GM19468 (cell line): ENCODE measurements at regions not wholly inside any gene's neighbourhood (a gene's known extent, or its start where the extent isn't known, plus 50 kb on each side); places are given as distances from the start of the nearest gene placed in this dataset.

Experiments used
- ATAC-seq: cut with Tn5 transposase; IDR thresholded peaks from one replicate; pipeline ENCODE4 v1.9.1; 2021; ENCODE audit warnings: mild to moderate bottlenecking, moderate library complexity, moderate number of reproducible peaks; ENCODE audit not compliant: unreplicated experiment; ENCODE audit errors: extremely low read depth

- ATAC-seq, result no peak
These were observed 196.1 kb downstream of the TRIM27 start for GRCh38 chr6:28727559-28728211.

GRCh38 chr6:28729501-28730402 is 194.0 kb downstream of the TRIM27 start:
- ATAC-seq, result no peak

DNA sequence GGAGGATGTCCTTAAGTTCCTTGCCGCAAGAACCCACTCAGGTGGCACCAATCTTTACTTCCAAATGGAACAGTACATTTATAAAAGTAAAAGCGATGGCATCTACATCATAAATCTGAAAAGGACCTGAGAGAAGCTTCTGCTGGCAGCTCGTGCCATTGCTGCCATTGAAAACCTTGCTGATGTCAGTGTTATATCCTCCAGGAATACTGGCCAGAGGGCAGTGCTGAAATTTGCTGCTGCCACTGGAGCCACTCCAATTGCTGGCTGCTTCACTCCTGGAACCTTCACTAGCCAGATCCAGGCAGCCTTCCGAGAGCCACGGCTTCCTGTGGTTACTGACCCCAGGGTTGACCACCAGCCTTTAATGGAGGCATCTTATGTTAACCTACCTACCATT is 191.7 kb downstream of the TRIM27 start:
- ATAC-seq, result no peak

DNA sequence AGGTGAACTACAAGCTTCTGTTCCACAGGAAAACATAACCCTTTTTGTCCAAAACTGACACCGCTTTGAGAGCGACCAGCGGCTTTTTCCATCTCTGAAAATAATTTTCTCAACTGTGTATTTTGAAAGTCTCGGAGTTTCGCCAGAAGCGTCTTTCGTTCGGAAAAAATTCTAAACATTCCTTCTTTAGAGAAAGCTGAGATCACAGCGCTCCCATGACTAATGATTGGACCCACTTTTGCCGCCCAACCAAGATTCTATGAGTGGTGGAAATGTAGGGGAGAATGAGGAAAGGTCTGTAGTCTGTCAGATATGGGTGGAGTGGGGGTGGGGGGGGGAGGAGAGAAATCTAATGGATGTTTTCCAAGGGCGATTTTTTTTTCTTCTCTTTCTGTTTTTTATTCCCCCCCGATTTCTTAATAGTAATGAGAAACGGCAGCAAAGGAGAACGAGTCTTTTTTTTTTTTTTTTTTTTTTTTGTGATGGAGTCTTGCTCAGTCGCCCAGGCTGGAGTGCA is 189.3 kb downstream of the TRIM27 start:
- no peak for ATAC-seq

DNA sequence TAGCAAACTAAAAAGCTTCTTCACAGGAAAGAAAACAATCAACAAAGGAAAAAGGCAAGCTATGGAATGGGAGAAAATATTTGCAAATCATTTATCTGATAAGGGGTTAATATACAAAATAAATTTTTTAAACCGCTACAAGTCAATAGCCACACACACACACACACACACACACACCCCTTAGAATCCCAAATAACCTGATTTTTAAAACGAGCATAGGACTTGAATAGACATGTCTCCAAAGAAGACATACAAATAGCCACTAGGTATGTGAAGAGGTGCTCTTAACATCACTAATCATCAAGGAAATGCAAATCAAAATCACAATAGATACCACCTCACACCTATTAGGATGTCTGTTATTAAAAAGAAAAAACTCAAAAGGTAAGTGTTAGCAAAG is 187.7 kb downstream of the TRIM27 start:
- ATAC-seq, result no peak

DNA sequence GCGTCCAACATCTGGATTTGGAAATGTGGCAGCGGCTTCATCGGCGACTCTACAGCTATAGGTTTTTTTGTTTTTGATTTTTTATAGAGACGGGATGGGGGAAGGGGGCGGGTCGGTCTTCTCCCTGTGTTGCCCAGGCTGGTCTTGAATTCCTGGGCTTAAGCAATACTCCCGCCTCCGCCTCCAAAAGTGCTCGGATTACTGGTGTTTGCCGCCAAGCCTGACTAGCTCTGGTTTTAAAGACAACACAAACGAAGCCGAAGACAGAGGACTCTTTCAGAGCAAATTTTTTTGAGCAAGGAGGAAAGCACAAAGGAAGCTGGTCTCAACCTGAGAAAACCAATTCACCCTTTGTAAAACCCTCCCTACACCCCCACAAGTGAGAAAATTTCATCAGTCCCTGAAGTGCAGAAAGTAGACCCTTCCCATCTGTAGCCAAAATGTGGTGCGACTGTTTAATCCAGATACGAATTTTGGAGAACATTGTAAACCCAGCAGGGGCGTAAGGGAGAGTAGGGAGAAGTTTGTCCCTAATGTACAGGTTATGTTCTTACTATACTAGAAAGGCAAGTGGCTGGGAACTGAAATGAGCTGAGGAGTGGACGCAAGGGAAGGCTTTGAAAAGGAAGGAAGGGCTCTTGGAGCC is 185.9 kb downstream of the TRIM27 start:
- no peak for ATAC-seq

GRCh38 chr6:28738396-28738765 is 185.4 kb downstream of the TRIM27 start:
- no peak for ATAC-seq

GRCh38 chr6:28741363-28741762 is 182.4 kb downstream of the TRIM27 start:
- ATAC-seq, result no peak

DNA sequence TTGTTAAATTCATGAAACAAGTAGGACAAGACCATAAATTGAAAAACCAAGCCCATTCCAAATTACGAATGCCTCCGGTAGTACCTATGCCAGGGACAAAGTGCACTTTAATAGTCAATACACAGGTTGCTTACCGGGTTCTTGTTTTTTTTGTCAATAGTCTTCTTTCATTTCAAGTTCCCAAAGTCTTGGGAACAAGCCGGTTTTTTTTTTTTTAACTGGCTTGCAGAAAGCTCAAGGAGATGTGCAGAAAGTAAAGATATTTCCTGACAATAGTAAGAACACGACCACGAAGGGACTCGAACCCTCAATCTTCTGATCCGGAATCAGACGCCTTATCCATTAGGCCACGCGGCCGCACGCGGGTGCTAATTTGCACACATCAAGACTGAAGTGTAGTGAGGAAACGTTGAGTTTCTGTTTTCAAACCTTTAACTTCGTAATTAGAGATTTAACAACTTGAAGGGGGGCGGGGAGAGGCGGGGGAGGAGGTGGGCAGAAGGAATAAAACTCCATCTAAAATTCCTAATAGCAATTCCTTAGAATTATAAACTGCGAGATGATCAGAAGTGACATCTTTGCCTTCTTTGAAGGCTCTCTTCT is 181.0 kb downstream of the TRIM27 start:
- no peak for ATAC-seq

DNA sequence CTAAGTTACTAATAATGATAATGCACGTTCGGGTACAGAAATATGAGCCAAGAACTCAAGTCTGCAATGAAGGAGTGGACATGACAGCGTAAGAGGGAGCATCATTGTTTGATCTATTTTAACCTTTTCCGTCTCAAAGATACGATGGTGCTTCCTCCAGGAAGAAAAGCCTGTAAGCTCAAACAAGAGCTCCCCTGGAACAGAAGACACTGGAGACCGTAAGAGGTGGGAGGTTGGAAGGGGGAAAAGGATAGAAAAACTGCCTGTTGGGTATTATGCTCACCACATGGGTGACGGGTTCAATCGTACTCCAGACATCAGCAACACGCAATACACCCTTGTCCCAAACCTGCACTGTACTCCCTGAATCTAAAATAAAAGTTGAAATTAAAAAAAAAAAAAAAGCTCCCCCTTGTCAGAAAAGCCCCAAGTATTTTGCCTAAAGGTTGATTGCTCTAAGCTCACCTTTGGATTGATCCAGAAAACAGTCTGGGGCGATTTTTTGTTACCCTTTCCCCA is 180.5 kb downstream of the TRIM27 start:
- ATAC-seq, result no peak

DNA sequence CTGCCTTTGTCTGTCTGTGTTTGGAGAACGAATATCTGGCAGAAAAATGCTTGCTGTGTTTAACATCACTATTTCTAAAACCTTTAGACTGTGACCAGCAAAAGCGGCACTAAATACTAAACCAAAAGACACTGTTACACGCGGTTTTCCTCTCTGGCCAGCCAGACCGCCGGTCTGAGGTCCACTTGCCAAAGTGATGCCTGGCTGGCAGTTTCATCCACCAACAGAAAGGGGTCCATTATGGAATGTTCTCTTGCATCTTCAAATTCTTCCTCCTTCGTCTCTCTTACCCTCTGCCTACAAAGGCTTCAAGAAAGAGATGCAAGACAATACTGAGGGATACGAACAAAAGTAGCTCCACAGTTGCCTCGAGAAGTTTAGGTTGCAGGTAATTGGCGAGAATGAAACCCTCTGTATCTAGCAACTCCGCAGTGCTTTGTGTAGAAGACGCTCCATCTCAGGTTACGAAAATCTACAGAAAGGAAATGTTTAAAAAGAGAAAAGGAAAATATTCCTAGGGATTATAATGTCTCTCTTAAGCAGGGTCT is 176.6 kb downstream of the TRIM27 start:
- no peak for ATAC-seq

DNA sequence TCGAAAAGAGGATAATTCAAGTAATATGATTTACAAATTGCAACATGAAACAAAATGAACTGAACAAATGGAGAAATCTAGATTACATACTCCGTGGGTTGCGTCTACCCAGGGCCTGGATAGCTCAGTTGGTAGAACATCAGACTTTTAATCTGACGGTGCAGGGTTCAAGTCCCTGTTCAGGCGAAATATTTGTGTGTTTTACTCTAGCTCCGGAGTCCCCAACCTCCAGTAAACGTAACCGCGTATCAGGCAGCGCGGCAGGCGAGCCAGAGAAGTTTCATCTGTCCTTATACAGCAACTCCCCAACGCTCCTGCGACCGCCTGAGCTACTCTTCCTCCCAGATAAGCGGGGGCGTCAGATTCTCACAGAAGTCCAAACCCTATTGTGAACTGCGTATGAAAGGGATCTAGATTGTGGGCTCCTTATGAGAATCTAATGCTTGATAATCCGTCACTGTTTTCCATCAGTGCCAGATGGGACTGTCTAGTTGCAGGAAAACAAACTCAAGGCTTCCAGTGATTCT is 176.1 kb downstream of the TRIM27 start:
- ATAC-seq, result no peak

GRCh38 chr6:28748192-28748591 is 175.6 kb downstream of the TRIM27 start:
- ATAC-seq, result no peak

DNA sequence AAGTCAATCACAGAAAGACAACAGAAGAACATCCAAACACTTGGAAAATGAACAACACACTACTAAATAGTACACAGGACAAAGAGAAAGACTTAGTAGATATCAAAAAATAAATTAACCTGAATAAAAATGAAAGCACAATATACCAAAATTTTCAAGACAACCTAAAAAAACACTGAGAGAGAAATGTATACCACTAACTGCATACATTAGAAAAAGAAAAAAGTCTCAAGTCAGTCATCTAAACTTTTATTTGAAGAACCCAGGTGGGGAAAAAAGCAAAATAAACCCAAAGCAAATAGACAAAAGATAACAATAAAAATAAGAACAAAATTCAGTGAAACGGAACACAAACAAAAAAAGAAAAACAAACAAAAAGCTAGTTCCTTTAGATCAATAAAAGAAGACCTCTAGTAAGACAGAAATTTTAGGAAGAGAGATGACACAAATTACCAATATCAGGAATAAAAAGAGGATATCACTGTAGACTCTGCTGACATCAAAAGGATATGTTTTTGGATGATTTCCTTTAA is 172.8 kb downstream of the TRIM27 start:
- ATAC-seq, result no peak

GRCh38 chr6:28751514-28751913 is 172.3 kb downstream of the TRIM27 start:
- no peak for ATAC-seq

DNA sequence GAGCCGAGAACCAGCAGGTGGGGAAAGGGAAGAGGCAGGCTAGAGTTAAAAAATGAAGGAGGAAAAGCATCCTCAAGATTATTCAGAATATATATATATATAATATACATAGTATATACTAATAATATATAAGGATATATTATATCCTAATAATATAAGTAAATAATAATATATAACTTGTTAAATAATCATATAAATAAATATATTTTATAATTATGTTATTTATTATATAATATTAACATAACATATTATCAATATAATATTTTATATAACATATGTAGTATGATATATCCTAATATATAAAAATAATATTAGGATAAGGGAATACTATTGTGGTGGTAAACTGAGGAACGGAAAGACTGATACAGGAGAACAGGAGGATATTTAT is 171.8 kb downstream of the TRIM27 start:
- ATAC-seq, result no peak

- no peak for ATAC-seq
These were observed 166.2 kb downstream of the TRIM27 start for GRCh38 chr6:28757429-28758045.

GRCh38 chr6:28758046-28758817 is 165.6 kb downstream of the TRIM27 start:
- no peak for ATAC-seq
